Breast epithelium (tissue), 3 donors: ENCODE measurements at regions not wholly inside any gene's neighbourhood (a gene's known extent, or its start where the extent isn't known, plus 50 kb on each side); places are given as distances from the start of the nearest gene placed in this dataset.

Source experiments
- POLR2AphosphoS5 ChIP-seq, 3 donors: sonication (generic); formaldehyde crosslinking; IDR thresholded peaks; one replicate each; pipeline ENCODE4 v1.6.1; 2017; ENCODE audit warnings: antibody characterized with exemption in 3 of 3
- TF ChIP-seq, protein P1 (sequence below), 3 donors: fragments of 450-650 bp; IDR thresholded peaks; one replicate each; pipeline ENCODE4 v1.5.1; 2016 to 2017; ENCODE audit warnings: antibody characterized with exemption in 3 of 3, mild to moderate bottlenecking in 3 of 3, moderate library complexity in 3 of 3

DNA sequence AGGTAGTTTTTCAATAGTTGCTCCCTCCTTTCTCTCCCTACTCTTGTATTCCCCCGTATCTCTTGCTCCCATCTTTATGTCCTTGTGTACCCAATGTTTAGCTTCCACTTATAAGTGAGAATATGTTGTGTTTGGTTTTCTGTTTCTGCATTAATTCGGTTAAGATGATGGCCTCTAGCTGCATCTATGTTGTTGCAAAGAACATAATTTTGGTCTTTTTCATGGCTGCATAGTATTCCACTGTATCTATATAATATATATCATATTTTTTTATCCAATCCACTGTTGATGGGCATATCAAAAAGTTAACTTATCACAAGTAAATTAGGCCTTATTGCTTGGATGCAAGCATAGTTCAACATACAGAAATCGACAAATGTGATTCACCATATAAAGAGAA lies 594.0 kb downstream of the TYW1 start:
- no peak for TF ChIP-seq POLR2AphosphoS5 (IDR thresholded peaks at IDR 0.05)
- TF ChIP-seq, protein P1, sequence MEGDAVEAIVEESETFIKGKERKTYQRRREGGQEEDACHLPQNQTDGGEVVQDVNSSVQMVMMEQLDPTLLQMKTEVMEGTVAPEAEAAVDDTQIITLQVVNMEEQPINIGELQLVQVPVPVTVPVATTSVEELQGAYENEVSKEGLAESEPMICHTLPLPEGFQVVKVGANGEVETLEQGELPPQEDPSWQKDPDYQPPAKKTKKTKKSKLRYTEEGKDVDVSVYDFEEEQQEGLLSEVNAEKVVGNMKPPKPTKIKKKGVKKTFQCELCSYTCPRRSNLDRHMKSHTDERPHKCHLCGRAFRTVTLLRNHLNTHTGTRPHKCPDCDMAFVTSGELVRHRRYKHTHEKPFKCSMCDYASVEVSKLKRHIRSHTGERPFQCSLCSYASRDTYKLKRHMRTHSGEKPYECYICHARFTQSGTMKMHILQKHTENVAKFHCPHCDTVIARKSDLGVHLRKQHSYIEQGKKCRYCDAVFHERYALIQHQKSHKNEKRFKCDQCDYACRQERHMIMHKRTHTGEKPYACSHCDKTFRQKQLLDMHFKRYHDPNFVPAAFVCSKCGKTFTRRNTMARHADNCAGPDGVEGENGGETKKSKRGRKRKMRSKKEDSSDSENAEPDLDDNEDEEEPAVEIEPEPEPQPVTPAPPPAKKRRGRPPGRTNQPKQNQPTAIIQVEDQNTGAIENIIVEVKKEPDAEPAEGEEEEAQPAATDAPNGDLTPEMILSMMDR (IDR thresholded peaks at IDR 0.05), result no peak
